AG04450 (cell line): ENCODE measurements at regions not wholly inside any gene's neighbourhood (a gene's known extent, or its start where the extent isn't known, plus 50 kb on each side); places are given as distances from the start of the nearest gene placed in this dataset.

Experiments
- CTCF ChIA-PET: fragments of 300-600, 350-600 bp; formaldehyde crosslinking; extraction: SDS; loops from one replicate; lab custom pipeline; 2022; ENCODE audit warnings: antibody characterized with exemption, inconsistent platforms; lab: Charles Lee
- POLR2A ChIA-PET: fragments of 350-600 bp; formaldehyde crosslinking; extraction: SDS; loops from one replicate; lab custom pipeline; 2021; ENCODE audit warnings: antibody characterized with exemption, inconsistent platforms; lab: Yijun Ruan, JAX
- DNase-seq: peaks from one replicate; pipeline ENCODE4 v3.0.0-alpha.2; 2011; ENCODE audit warnings: low read depth, low spot score
- H3K27ac ChIP-seq: one replicate; pipeline ENCODE4 v1.5.1; 2012; ENCODE audit warnings: low read depth, low read length, control low read depth
- H3K27me3 ChIP-seq: one replicate; pipeline ENCODE4 v1.6.0; 2012; ENCODE audit warnings: low read length; ENCODE audit not compliant: control insufficient read depth, insufficient read depth
- H3K4me3 ChIP-seq: 2 replicates; pipeline ENCODE4 v1.5.1; 2011; ENCODE audit warnings: mild to moderate bottlenecking, low read depth, low read length, control low read depth
- H3K9me3 ChIP-seq: 2 replicates; pipeline ENCODE4 v1.5.1; 2012; ENCODE audit warnings: low read length; ENCODE audit not compliant: control insufficient read depth, insufficient read depth
- TF ChIP-seq, protein P1 (sequence below): IDR thresholded peaks from 2 replicates; pipeline ENCODE4 v1.5.1; 2011; ENCODE audit warnings: low read depth, low read length, control low read depth, inconsistent platforms

DNA sequence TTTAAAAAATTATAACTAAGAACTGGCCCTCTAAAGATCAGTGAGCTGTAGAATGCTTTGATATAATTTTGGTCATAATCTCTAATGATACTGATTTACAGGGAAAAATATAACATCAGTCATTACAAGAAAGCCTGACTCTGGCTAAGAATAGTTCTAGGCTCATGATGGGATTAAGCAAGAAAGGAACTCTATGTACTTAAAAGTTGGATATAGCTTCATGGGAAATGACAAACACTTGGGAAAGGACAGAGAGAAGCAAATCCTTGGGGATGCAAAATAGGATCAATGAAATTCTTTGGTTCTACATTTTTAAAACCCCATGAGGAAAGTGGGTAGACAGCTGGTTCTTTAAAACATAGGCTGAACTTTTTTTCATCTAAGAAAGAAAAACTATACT lies 472.7 kb upstream of the NR2F2 start:
- ChIA-PET POLR2A (interaction anchor here (1.4 kb wide), 1 partner anchor 473 kb away, joined by 3 read pairs; the partner anchor contains the start of gene NR2F2), CTCF (interaction anchor here (1.8 kb wide), 1 partner anchor 470 kb away, joined by 6 read pairs; no protein-coding TSS in a partner anchor)
- Histone ChIP-seq H3K9me3 (no peaks in the 10 kb centered on the region), H3K27ac (no peak overlapping the region), H3K27me3 (no peaks in the 10 kb centered on the region), H3K4me3 (no peak overlapping the region)
- TF ChIP-seq, protein P1, sequence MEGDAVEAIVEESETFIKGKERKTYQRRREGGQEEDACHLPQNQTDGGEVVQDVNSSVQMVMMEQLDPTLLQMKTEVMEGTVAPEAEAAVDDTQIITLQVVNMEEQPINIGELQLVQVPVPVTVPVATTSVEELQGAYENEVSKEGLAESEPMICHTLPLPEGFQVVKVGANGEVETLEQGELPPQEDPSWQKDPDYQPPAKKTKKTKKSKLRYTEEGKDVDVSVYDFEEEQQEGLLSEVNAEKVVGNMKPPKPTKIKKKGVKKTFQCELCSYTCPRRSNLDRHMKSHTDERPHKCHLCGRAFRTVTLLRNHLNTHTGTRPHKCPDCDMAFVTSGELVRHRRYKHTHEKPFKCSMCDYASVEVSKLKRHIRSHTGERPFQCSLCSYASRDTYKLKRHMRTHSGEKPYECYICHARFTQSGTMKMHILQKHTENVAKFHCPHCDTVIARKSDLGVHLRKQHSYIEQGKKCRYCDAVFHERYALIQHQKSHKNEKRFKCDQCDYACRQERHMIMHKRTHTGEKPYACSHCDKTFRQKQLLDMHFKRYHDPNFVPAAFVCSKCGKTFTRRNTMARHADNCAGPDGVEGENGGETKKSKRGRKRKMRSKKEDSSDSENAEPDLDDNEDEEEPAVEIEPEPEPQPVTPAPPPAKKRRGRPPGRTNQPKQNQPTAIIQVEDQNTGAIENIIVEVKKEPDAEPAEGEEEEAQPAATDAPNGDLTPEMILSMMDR = no peak
- DNase-seq = no peak

DNA sequence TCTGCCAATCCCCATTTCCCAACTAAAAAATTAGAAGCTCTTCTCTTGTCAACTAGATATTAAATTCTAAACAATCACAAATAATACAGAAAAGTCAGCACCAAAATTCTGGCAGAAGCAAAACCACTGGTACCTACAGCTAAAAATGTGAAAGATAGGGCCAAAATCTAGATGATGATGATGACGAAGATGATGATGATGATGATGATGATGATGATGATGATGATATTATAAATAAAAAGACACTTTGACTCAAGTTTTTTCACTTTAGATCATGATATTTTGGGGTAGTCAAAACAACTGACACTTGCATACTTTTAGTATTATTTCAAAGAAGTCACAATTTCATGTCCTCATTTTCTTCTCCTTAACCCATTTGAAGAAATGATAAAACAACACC lies 470.1 kb upstream of the NR2F2 start:
- DNase-seq = no peak
- TF ChIP-seq, protein P1 = no peak
- no peak overlapping the region for H3K27ac ChIP-seq
- POLR2A ChIA-PET = no interaction called here
- no peaks in the 10 kb centered on the region for H3K27me3 ChIP-seq
- H3K9me3 ChIP-seq = no peaks in the 10 kb centered on the region
- H3K4me3 ChIP-seq = no peak overlapping the region
- CTCF ChIA-PET = interaction anchor here (1.3 kb wide), 1 partner anchor 467 kb away, joined by 3 read pairs; no protein-coding TSS in a partner anchor

DNA sequence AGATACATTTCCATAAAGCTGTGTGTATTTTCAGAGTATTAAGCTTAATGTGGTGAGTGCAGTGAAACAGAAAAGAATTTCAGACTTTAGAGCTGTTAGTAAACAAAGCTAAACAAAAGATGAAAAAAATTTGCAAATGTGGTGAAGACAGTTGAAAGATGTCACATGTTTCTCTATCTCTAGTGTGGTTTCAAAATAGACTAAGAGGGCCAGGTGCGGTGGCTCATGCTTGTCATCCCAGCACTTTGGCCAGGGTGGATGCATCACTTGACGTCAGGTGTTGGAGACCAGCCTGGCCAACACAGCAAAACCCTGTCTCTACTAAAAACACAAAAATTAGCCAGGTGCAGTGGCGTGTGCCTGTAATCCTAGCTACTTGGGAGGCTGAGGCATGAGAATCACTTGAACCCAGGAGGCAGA lies 466.0 kb upstream of the NR2F2 start:
- Histone ChIP-seq H3K27me3 (no peaks in the 10 kb centered on the region), H3K4me3 (no peak overlapping the region), H3K9me3 (no peaks in the 10 kb centered on the region), H3K27ac (no peak overlapping the region)
- POLR2A ChIA-PET = interaction anchor here (0.8 kb wide), 1 partner anchor 369 kb away, joined by 5 read pairs; no protein-coding TSS in a partner anchor
- peak; percentile 26 for DNase-seq
- TF ChIP-seq, protein P1 = no peak
- CTCF ChIA-PET = no interaction called here

DNA sequence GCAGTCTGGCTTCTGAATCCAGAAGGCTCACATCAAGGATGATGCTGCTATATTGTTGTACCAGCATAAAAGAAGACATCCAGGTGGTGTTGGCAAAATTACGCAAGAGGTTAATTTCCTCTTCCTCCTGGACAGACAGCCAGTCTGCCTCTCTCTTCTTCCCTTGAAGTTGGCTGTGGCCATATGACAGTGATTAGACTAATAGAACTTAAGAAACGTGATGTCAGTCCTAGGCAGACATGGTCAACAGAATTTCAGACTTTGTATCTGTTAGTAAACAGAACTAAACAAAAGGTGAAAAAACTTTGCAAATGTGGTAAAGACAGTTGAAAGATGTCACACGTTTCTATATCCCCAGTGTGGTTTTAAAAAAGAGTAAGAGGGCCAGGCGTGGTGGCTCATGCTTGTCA lies 465.2 kb upstream of the NR2F2 start:
- ChIA-PET CTCF (no interaction called here), POLR2A (no interaction called here)
- TF ChIP-seq, protein P1 = no peak
- no peak for DNase-seq
- Histone ChIP-seq H3K27ac (no peak overlapping the region), H3K9me3 (no peaks in the 10 kb centered on the region), H3K4me3 (no peak overlapping the region), H3K27me3 (no peaks in the 10 kb centered on the region)

DNA sequence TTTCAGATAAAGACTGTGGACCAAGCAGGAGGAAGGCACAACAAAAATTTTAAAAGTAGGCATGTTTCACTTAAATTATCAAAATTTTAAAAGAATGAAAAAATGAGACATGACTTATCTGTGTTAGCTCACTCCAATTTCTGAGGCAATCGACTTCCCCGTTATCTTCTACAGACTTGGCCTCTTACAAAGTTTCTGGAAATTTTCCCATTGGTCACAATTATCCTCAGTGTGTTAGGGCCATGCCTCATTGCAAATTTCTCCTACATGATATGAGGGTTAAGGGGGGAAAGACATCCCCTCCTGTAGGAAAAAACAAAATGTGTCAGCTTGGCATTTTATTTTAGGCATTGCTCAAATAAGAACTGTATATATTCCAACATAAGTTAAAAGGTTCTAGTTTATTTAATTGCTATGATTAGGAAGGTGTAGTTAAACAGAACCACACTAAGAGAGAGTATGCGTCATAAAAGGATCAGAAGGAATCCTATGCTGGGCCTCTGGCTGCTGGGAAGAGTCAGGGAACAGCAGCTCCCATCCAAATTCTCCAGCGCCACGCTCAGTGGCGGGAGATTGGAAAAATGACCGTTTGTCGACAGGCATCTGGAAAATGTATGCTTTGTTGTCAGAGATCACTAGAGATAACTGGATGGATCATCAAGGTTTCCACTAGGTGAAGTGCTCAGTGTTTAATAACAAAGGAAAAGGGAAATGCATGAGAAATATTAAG lies 463.6 kb upstream of the NR2F2 start:
- TF ChIP-seq, protein P1 = no peak
- Histone ChIP-seq H3K27me3 (no peaks in the 10 kb centered on the region), H3K4me3 (no peak overlapping the region), H3K9me3 (no peaks in the 10 kb centered on the region), H3K27ac (no peak overlapping the region)
- POLR2A ChIA-PET = no interaction called here
- DNase-seq = no peak
- CTCF ChIA-PET = no interaction called here
